ENCODE measurements at regions not wholly inside any gene's neighbourhood (a gene's known extent, or its start where the extent isn't known, plus 50 kb on each side); places are given as distances from the start of the nearest gene placed in this dataset.
"Not testable (repeated sequence)": the region's sequence is repeated elsewhere in the genome, so short reads cannot be mapped to it uniquely, and the experiment has no call there.

DNA sequence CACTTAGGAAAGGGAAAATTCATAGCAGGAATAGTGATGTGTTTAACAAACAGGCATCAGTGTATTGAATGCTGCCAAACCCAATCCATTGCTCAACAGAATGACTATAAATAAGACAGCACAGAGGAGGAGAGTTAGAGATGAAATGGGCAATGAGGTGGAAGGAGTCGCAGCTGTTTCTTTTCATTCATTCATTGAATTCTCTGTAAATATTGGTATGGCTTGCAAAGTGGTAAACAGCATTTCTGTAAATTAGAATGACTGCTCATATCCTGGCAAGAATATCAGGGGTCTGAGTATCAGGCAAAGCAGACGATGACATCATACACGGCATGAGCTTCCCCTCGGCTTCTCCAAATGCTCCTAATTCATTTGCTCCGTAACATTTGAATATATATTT lies 703.6 kb upstream of the SLC35B3 start:
- TF ChIP-seq GATA1 (IDR thresholded peaks at IDR 0.05; ENCODE audit: low read depth, low read length) = no peak
- no peak for TF ChIP-seq POLR2A (IDR thresholded peaks at IDR 0.05; ENCODE audit: low read length)
- DNase-seq = no peak

- TF ChIP-seq POLR2A (IDR thresholded peaks at IDR 0.05; ENCODE audit: low read length) = no peak
- TF ChIP-seq GATA1 (IDR thresholded peaks at IDR 0.05; ENCODE audit: low read depth, low read length) = no peak
- DNase-seq = no peak
Observed at GRCh38 chr6:9136141-9136822, 700.9 kb upstream of the SLC35B3 start.

DNA sequence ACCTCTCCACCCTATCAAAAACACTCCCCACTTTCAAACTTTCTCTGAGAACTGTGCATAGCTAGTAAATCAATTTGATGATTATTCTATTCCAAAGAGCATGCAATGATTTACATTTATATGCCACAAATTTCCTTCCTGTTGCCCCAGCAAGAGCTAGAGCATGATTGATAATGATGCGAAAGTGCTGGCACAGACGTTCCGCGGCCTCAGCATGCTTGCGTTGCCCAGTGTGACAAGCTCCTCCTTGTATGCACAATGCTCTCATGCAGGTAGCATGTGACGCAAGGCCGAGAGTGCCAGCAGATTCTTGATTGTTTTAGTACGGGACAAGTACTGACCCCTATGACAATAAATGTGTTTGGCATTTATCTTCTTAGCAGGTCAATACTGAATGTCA lies 696.3 kb upstream of the SLC35B3 start:
- DNase-seq = no peak
- TF ChIP-seq GATA1 (IDR thresholded peaks at IDR 0.05; ENCODE audit: low read depth, low read length) (no peak), POLR2A (IDR thresholded peaks at IDR 0.05; ENCODE audit: low read length) (no peak)

- no peak for DNase-seq
- TF ChIP-seq POLR2A (IDR thresholded peaks at IDR 0.05; ENCODE audit: low read length) (no peak), GATA1 (IDR thresholded peaks at IDR 0.05; ENCODE audit: low read depth, low read length) (no peak)
Observed at GRCh38 chr6:9131201-9131600, 695.9 kb upstream of the SLC35B3 start.

DNA sequence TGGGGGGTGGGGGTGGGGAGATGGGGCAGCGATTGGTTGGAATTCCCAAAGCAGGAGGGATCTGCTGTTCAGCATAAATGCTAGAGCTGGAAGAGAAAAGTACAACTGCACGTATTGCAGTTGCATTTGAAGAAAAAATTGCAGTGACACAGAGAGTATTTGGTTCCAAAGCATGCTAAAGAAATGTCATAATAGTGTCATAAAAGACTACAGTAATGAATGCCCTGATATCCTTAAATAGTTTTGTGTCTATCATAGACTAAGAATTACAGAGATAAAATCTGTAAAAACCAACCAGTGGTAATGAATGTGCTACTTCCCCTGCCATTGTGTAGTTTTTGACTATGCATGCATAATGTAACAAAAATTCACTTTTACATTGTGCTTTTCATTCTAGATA lies 693.6 kb upstream of the SLC35B3 start:
- no peak for DNase-seq
- TF ChIP-seq GATA1 (IDR thresholded peaks at IDR 0.05; ENCODE audit: low read depth, low read length) (no peak), POLR2A (IDR thresholded peaks at IDR 0.05; ENCODE audit: low read length) (no peak)

GRCh38 chr6:9126878-9127560 lies 691.7 kb upstream of the SLC35B3 start:
- TF ChIP-seq POLR2A (IDR thresholded peaks at IDR 0.05; ENCODE audit: low read length) = no peak
- DNase-seq = no peak

- not testable (repeated sequence) for DNase-seq
Observed at GRCh38 chr6:9126034-9126433, 690.7 kb upstream of the SLC35B3 start.

DNA sequence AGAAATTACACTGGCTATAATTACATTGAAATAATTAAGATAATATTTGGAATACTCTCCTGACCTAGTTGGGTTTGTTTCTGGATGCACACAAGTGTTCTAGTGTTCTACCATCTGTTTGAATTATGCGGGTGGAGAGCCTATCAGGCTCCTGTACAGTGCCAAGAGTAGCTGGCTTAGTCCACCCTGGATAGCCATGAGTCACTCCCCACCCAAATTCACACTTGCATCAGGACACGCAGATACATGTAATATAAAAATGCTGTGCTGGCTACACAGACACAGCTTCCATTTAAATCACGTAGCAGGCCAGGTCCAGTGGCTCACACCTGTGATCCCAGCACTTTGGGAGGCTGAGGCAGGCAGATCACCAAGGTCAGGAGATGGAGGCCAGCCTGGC lies 686.2 kb upstream of the SLC35B3 start:
- DNase-seq = no peak
- no peak for TF ChIP-seq POLR2A (IDR thresholded peaks at IDR 0.05; ENCODE audit: low read length)
- TF ChIP-seq GATA1 (IDR thresholded peaks at IDR 0.05; ENCODE audit: low read depth, low read length) = no peak

- no peak for DNase-seq
- TF ChIP-seq GATA1 (IDR thresholded peaks at IDR 0.05; ENCODE audit: low read depth, low read length) (no peak), POLR2A (IDR thresholded peaks at IDR 0.05; ENCODE audit: low read length) (no peak)
Observed at GRCh38 chr6:9116026-9116425, 680.7 kb upstream of the SLC35B3 start.

DNA sequence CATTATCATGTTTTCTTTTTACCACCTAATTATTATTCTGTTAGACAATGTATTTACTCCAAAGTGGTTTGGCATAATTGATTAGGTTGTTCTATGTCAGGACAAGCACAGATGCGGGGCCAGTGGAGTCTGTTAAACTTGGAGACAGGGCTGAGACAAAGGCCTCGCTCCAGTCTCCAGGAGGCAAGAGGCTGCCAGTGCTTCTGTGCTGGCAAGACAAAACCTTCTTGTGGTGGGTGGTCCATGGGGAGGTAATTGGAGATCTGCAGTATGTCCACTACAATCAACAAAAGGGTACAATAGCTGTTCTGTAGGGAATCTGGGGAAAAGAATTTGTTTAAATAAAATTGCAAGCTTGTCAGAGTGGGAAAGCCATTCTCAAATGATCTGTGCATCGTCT lies 677.2 kb upstream of the SLC35B3 start:
- TF ChIP-seq GATA1 (IDR thresholded peaks at IDR 0.05; ENCODE audit: low read depth, low read length) = no peak
- no peak for TF ChIP-seq POLR2A (IDR thresholded peaks at IDR 0.05; ENCODE audit: low read length)
- no peak for DNase-seq

DNA sequence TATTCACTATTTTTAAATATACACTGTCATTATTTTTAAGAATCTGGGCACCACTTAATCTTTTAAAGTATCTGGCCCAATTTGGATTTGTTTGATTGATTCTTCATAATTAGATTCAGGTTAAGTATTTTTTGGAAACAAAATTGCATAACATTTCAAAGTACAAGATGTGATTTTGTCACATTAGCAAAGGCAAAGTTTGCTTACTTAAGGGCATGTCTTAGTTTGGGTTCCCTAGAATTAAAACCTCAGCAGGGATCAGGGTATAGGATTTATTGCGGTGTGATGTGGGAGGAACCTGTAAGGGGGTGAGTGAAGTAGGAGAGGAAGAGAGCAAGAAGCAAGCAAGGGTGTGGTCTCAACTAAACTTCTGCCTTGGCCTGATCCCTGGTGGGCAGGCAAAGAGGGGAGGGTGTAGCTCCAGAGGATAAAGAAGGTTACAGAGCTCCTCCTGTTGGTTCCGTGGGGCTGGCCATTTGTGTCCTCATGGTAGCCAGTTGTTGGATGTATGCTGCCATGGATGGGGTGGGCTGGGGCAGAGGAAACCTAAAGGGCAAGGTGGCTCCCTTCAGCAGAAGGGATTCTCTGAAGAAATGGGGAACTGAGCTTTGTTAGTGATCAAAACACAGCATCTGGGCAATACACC lies 668.7 kb upstream of the SLC35B3 start:
- no peak for DNase-seq
- no peak for TF ChIP-seq POLR2A (IDR thresholded peaks at IDR 0.05; ENCODE audit: low read length)
- no peak for TF ChIP-seq GATA1 (IDR thresholded peaks at IDR 0.05; ENCODE audit: low read depth, low read length)

DNA sequence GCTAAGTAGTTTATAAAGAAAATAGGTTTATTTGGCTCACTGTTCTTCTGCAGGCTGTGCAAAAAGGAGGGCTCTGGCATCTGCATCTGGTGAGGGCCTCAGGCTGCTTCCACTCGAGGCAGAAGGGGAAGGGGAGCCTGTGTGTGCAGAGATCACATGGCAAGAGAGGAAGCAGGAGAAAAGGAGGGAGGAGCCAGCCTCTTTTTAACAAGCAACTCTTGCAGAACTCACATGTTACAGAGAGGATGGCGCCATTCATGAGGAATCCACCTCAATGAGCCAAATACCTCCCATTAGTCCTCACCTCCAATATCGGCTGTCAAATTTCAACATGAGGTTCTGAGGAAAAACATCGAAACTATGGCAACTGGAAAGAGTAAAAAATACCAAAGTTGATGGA lies 666.6 kb upstream of the SLC35B3 start:
- TF ChIP-seq GATA1 (IDR thresholded peaks at IDR 0.05; ENCODE audit: low read depth, low read length) (no peak), POLR2A (IDR thresholded peaks at IDR 0.05; ENCODE audit: low read length) (no peak)
- DNase-seq = no peak

DNA sequence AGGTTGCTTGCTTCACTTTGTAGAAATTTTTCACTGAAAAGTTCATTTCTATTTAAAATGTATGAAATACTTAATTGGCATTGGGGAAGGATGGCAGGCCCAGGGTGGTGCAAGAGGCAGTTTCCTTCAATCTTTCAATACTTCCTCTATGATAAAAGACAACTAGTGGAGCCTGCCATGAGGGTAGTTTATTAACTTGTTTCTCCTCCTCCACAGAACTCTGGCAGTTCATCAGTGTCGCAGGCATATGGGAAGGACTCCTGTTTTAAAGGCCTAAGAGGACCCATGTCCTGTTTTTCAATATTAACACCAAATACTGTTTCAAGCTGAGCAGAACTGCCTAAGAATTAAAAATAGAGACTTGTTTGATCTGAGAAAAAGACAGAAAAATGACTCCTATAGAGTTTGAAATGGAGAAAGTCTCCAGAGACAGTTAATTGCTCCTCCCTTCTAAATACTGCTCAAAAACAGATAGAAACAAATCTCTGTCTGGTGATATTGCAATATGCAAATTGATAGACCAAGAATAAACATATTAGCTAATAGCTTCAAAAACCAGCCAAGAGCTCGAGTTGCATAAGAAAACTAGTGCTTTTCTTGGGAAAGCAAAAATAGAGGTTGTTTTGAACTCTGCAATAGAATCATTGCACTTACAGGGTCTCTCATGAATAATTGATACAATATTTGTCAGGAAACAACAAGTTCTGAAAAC lies 665.7 kb upstream of the SLC35B3 start:
- no peak for DNase-seq
- TF ChIP-seq POLR2A (IDR thresholded peaks at IDR 0.05; ENCODE audit: low read length) (no peak), GATA1 (IDR thresholded peaks at IDR 0.05; ENCODE audit: low read depth, low read length) (no peak)

DNA sequence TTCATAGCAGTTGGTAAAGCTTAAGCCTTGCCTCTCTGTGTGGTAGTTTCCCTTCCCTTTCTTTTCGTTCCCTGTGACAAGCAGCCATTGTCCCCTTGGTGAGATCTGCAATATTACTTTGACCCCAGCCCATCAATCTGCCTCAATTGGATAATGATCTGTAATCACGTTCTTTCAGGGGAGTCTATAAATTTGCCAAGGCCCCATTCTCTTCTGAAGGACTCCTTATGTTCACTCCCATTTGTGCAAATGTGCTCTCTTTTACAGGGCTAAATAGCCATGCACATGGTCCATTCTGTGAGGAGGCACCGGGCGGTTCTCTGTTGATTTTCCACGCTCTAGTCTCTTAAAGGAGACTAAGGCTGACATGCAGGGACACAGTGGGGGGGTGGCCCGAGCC lies 660.4 kb upstream of the SLC35B3 start:
- TF ChIP-seq POLR2A (IDR thresholded peaks at IDR 0.05; ENCODE audit: low read length) (no peak), GATA1 (IDR thresholded peaks at IDR 0.05; ENCODE audit: low read depth, low read length) (no peak)

More for the DNA sequence above, 660.4 kb upstream of the SLC35B3 start:
- DNase-seq = no peak
